GM12892 (cell line): ENCODE measurements at regions not wholly inside any gene's neighbourhood (a gene's known extent, or its start where the extent isn't known, plus 50 kb on each side); places are given as distances from the start of the nearest gene placed in this dataset.

Experiments used
- POLR2A ChIP-seq: IDR thresholded peaks from 2 replicates; pipeline ENCODE4 v1.6.1; 2011; ENCODE audit warnings: low read depth, low read length, control low read depth
- POLR2AphosphoS5 ChIP-seq: IDR thresholded peaks from 2 replicates; pipeline ENCODE4 v1.6.1; 2011; ENCODE audit warnings: low read depth, low read length, control low read depth
- TAF1 ChIP-seq: IDR thresholded peaks from 2 replicates; pipeline ENCODE4 v1.6.1; 2011; ENCODE audit warnings: low read depth, mild to moderate bottlenecking, control low read depth, low read length, borderline replicate concordance

GRCh38 chr12:43104494-43104893 lies 447.5 kb downstream of the ADAMTS20 start:
- TF ChIP-seq POLR2AphosphoS5 (no peak), POLR2A (no peak), TAF1 (no peak)
